22Rv1 (cell line): ENCODE measurements at regions not wholly inside any gene's neighbourhood (a gene's known extent, or its start where the extent isn't known, plus 50 kb on each side); places are given as distances from the start of the nearest gene placed in this dataset.

Source experiments
- H3K27ac ChIP-seq: fragments of 450-650 bp; 2 replicates; pipeline ENCODE4 v1.5.1; 2017
- ZFX ChIP-seq: fragments of 450-650 bp; IDR thresholded peaks from 2 replicates; pipeline ENCODE4 v1.6.1; 2017; ENCODE audit warnings: antibody characterized with exemption, borderline replicate concordance
- TF ChIP-seq, protein P1 (sequence below): fragments of 450-650 bp; IDR thresholded peaks from 2 replicates; pipeline ENCODE4 v1.5.1; 2017; ENCODE audit warnings: mild to moderate bottlenecking

GRCh38 chr1:4330805-4331766, 323.3 kb upstream of the AJAP1 start:
- no peak overlapping the region for H3K27ac ChIP-seq
- no peak for TF ChIP-seq ZFX
- TF ChIP-seq, protein P1, sequence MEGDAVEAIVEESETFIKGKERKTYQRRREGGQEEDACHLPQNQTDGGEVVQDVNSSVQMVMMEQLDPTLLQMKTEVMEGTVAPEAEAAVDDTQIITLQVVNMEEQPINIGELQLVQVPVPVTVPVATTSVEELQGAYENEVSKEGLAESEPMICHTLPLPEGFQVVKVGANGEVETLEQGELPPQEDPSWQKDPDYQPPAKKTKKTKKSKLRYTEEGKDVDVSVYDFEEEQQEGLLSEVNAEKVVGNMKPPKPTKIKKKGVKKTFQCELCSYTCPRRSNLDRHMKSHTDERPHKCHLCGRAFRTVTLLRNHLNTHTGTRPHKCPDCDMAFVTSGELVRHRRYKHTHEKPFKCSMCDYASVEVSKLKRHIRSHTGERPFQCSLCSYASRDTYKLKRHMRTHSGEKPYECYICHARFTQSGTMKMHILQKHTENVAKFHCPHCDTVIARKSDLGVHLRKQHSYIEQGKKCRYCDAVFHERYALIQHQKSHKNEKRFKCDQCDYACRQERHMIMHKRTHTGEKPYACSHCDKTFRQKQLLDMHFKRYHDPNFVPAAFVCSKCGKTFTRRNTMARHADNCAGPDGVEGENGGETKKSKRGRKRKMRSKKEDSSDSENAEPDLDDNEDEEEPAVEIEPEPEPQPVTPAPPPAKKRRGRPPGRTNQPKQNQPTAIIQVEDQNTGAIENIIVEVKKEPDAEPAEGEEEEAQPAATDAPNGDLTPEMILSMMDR: no peak

DNA sequence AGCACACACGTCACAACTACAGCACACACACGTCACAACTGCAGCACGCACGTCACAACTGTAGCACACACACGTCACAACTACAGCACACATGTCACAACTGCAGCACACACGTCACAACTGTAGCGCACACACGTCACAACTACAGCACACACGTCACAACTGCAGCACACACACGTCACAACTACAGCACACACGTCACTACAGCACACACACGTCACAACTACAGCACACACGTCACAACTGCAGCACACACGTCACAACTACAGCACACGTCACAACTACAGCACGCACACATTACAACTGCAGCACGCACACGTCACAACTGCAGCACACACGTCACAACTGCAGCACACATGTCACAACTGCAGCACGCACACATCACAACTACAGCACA, 322.6 kb upstream of the AJAP1 start:
- no peak for TF ChIP-seq ZFX
- TF ChIP-seq, protein P1: no peak

GRCh38 chr1:4336507-4336906, 317.9 kb upstream of the AJAP1 start:
- no peak overlapping the region for H3K27ac ChIP-seq
- TF ChIP-seq, protein P1: no peak
- no peak for TF ChIP-seq ZFX

More for the DNA sequence above, 322.6 kb upstream of the AJAP1 start:
- H3K27ac ChIP-seq: no peak overlapping the region

GRCh38 chr1:4341421-4341820, 313.0 kb upstream of the AJAP1 start:
- H3K27ac ChIP-seq: no peak overlapping the region
- TF ChIP-seq ZFX: no peak
- TF ChIP-seq, protein P1: no peak

GRCh38 chr1:4344065-4344732, 310.2 kb upstream of the AJAP1 start:
- TF ChIP-seq ZFX: no peak
- TF ChIP-seq, protein P1: no peak
- H3K27ac ChIP-seq: no peak overlapping the region

DNA sequence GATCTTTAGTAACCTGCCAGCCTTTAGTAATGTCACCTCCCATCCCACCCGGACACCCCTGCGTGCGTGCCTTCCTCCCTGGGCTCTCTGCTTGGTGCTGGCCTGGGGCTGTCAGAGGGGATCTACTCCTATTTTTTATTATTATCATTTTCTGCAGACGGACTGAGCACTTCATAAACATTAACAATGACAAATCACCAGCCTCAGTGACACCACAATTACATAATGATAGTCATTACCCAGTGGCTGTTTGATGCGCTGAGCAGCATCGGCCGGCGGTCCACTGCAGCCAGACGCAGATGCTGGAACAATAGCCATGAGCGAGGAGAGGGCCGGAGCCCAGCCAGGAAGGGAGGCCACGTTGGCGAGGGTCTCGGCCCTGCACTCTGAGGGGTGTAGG, 309.3 kb upstream of the AJAP1 start:
- H3K27ac ChIP-seq: no peak overlapping the region
- TF ChIP-seq ZFX: no peak
- TF ChIP-seq, protein P1: no peak

DNA sequence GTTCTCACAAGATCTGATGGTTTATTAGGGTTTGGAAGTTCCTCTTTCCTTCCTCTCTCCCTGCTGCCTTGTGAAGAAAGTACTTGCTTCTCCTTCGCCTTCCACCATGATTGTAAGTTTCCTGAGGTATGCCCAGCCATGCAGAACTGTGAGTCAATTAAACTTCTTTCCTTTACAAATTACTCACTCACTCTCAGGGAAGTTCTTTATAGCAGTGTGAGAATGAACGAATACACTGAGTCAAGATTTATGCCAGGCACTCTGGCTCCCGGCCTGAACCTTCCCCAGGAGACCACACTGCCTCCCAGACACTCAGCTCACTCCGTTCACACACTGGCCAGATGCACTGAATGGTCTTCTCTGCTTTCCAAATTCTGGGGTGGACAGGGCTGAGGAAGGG, 308.3 kb upstream of the AJAP1 start:
- no peak overlapping the region for H3K27ac ChIP-seq
- TF ChIP-seq ZFX: no peak
- TF ChIP-seq, protein P1: no peak
